Endothelial cell (in vitro differentiated cells): ENCODE measurements at regions not wholly inside any gene's neighbourhood (a gene's known extent, or its start where the extent isn't known, plus 50 kb on each side); places are given as distances from the start of the nearest gene placed in this dataset.

Experiments used
- DNase-seq: peaks from one replicate; pipeline ENCODE4 v3.0.0; 2021; ENCODE audit warnings: low spot score
- H3K27ac Mint-ChIP-seq: one replicate; pipeline ENCODE4 v1.8.0; 2021; ENCODE audit warnings: mixed read lengths, inconsistent platforms; ENCODE audit not compliant: unreplicated experiment
- H3K27me3 Mint-ChIP-seq: one replicate; pipeline ENCODE4 v1.8.0; 2021; ENCODE audit warnings: mild to moderate bottlenecking, moderate library complexity, mixed read lengths, inconsistent platforms; ENCODE audit not compliant: unreplicated experiment
- H3K36me3 Mint-ChIP-seq: one replicate; pipeline ENCODE4 v1.8.0; 2021; ENCODE audit warnings: mild to moderate bottlenecking, low read depth, mixed read lengths, inconsistent platforms; ENCODE audit not compliant: unreplicated experiment
- H3K4me1 Mint-ChIP-seq: one replicate; pipeline ENCODE4 v1.8.0; 2021; ENCODE audit warnings: mild to moderate bottlenecking, mixed read lengths, inconsistent platforms; ENCODE audit not compliant: unreplicated experiment
- H3K4me3 Mint-ChIP-seq: one replicate; pipeline ENCODE4 v1.8.0; 2021; ENCODE audit warnings: mild to moderate bottlenecking, mixed read lengths, inconsistent platforms; ENCODE audit not compliant: unreplicated experiment
- H3K9me3 Mint-ChIP-seq: one replicate; pipeline ENCODE4 v1.8.0; 2021; ENCODE audit warnings: mixed read lengths, inconsistent platforms; ENCODE audit not compliant: unreplicated experiment
- CTCF ChIP-seq: fragments of 200-600 bp; sonication (generic); IDR thresholded peaks from one replicate; pipeline ENCODE4 v1.5.0; 2021; ENCODE audit warnings: antibody characterized with exemption; ENCODE audit not compliant: unreplicated experiment

- no peak for TF ChIP-seq CTCF
- Mint-ChIP-seq H3K9me3 (no peaks in the 10 kb centered on the region), H3K36me3 (no peaks in the 10 kb centered on the region), H3K27ac (no peak overlapping the region), H3K4me3 (no peak overlapping the region), H3K27me3 (no peaks in the 10 kb centered on the region), H3K4me1 (peaks cover 8% of the 10 kb centered on the region)
- DNase-seq = no peak
Observed at GRCh38 chr18:56508370-56509036, 129.9 kb downstream of the TXNL1 start.

DNA sequence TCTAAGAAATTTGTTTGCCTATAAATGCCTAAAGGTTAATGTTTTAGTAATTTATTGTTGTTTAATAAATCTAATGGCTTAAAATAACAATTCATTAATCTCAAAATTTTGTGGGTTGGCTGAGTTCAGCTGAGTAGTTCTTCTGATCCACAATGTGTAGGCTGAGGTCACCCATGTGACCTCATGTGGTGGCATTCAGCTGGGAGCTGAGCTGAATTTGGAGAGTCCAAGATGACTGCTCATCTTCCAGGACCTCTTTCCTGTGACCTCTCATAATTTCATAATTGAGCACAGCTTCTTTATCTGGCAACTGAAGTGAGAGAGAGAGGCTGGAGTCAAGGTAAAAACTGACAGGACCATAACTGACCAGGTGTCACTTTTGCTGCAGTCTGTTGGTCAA lies 132.4 kb downstream of the TXNL1 start:
- H3K4me3 Mint-ChIP-seq = no peak overlapping the region
- TF ChIP-seq CTCF = no peak
- H3K36me3 Mint-ChIP-seq = no peaks in the 10 kb centered on the region

GRCh38 chr18:56505293-56505692 lies 133.1 kb downstream of the TXNL1 start:
- Mint-ChIP-seq H3K27ac (no peak overlapping the region), H3K36me3 (no peaks in the 10 kb centered on the region), H3K9me3 (no peaks in the 10 kb centered on the region), H3K27me3 (no peaks in the 10 kb centered on the region), H3K4me1 (peaks cover 8% of the 10 kb centered on the region), H3K4me3 (no peak overlapping the region)
- no peak for DNase-seq
- TF ChIP-seq CTCF = no peak

More for the DNA sequence above, 132.4 kb downstream of the TXNL1 start:
- DNase-seq = no peak
- H3K4me1 Mint-ChIP-seq = peaks cover 8% of the 10 kb centered on the region
- H3K27ac Mint-ChIP-seq = no peak overlapping the region
- H3K27me3 Mint-ChIP-seq = no peaks in the 10 kb centered on the region
- H3K9me3 Mint-ChIP-seq = no peaks in the 10 kb centered on the region

DNA sequence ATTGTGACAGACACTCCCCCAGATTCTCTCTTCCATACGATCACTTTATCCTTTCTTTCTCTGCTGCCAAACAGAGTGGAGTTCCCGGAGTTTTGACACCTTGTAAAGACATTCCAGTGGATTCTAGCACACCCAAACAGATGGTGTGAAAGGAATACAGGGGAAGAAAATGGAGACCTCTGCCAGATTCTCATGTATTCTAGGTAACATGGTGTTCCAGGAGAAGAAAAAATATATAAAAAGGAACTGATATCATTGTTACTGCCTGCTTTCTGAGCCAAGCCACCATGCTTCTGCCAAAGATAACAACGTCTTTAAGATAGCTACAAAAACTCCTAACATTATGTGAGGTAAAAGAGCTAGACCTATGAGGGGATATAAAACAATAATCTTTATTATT lies 136.5 kb downstream of the TXNL1 start:
- Mint-ChIP-seq H3K4me3 (no peak overlapping the region), H3K27ac (no peak overlapping the region), H3K9me3 (no peaks in the 10 kb centered on the region), H3K27me3 (no peaks in the 10 kb centered on the region), H3K4me1 (no peaks in the 10 kb centered on the region), H3K36me3 (no peaks in the 10 kb centered on the region)
- TF ChIP-seq CTCF = no peak
- no peak for DNase-seq

GRCh38 chr18:56495884-56496283 lies 142.5 kb downstream of the TXNL1 start:
- DNase-seq = no peak
- Mint-ChIP-seq H3K9me3 (no peaks in the 10 kb centered on the region), H3K27me3 (no peaks in the 10 kb centered on the region), H3K36me3 (no peaks in the 10 kb centered on the region), H3K4me3 (no peak overlapping the region), H3K27ac (no peak overlapping the region), H3K4me1 (no peaks in the 10 kb centered on the region)
- no peak for TF ChIP-seq CTCF
